ENCODE measurements at regions not wholly inside any gene's neighbourhood (a gene's known extent, or its start where the extent isn't known, plus 50 kb on each side); places are given as distances from the start of the nearest gene placed in this dataset.

- Histone ChIP-seq H3K4me3 (ENCODE audit: low read length) (no peak overlapping the region), H3K27me3 (ENCODE audit: control insufficient read depth, insufficient read depth) (no peaks in the 10 kb centered on the region), H3K4me1 (ENCODE audit: control insufficient read depth, insufficient read depth, low read length) (no peaks in the 10 kb centered on the region), H3K27ac (ENCODE audit: low read length) (no peak overlapping the region), H3K9me3 (ENCODE audit: control insufficient read depth, low read length) (no peaks in the 10 kb centered on the region)
- intact Hi-C loops (cut with DNase I), result no loop called here
- ATAC-seq (no peak), DNase-seq (no peak)
- 84% methylated on average over 7 of the region's 7 CpGs for WGBS
These were observed 52.9 kb upstream of the CITED4 start for GRCh38 chr1:40914927-40915569.

GRCh38 chr1:40915581-40915980 lies 53.4 kb upstream of the CITED4 start:
- WGBS, result 95% methylated on average over 10 of the region's 10 CpGs
- Histone ChIP-seq H3K27ac (ENCODE audit: low read length) (no peak overlapping the region), H3K27me3 (ENCODE audit: control insufficient read depth, insufficient read depth) (no peaks in the 10 kb centered on the region), H3K4me3 (ENCODE audit: low read length) (no peak overlapping the region), H3K4me1 (ENCODE audit: control insufficient read depth, insufficient read depth, low read length) (no peaks in the 10 kb centered on the region), H3K9me3 (ENCODE audit: control insufficient read depth, low read length) (no peaks in the 10 kb centered on the region)
- no peak for DNase-seq
- intact Hi-C loops (cut with DNase I), result no loop called here
- no peak for ATAC-seq

GRCh38 chr1:40917995-40918711 lies 56.0 kb upstream of the CITED4 start:
- no peak for DNase-seq
- Histone ChIP-seq H3K27ac (ENCODE audit: low read length) (no peak overlapping the region), H3K27me3 (ENCODE audit: control insufficient read depth, insufficient read depth) (no peaks in the 10 kb centered on the region), H3K9me3 (ENCODE audit: control insufficient read depth, low read length) (no peaks in the 10 kb centered on the region), H3K4me3 (ENCODE audit: low read length) (no peak overlapping the region), H3K4me1 (ENCODE audit: control insufficient read depth, insufficient read depth, low read length) (no peaks in the 10 kb centered on the region)
- WGBS, result 74% methylated on average over 6 of the region's 6 CpGs
- intact Hi-C loops (cut with DNase I), result no loop called here
- no peak for ATAC-seq

- Histone ChIP-seq H3K4me1 (ENCODE audit: control insufficient read depth, insufficient read depth, low read length) (no peaks in the 10 kb centered on the region), H3K27me3 (ENCODE audit: control insufficient read depth, insufficient read depth) (no peaks in the 10 kb centered on the region), H3K27ac (ENCODE audit: low read length) (no peak overlapping the region), H3K9me3 (ENCODE audit: control insufficient read depth, low read length) (no peaks in the 10 kb centered on the region), H3K4me3 (ENCODE audit: low read length) (no peak overlapping the region)
- DNase-seq (no peak), ATAC-seq (no peak)
- WGBS, result 72% methylated on average over 12 of the region's 12 CpGs
- intact Hi-C loops (cut with DNase I), result no loop called here
These were observed 57.4 kb upstream of the CITED4 start for GRCh38 chr1:40919475-40920011.

- ATAC-seq (no peak), DNase-seq (no peak)
- no peaks in the 10 kb centered on the region for H3K9me3 ChIP-seq (ENCODE audit: control insufficient read depth, low read length)
- intact Hi-C loops (cut with DNase I), result no loop called here
- WGBS, result 85% methylated on average over 4 of the region's 4 CpGs
- H3K27me3 ChIP-seq (ENCODE audit: control insufficient read depth, insufficient read depth), result no peaks in the 10 kb centered on the region
- H3K4me1 ChIP-seq (ENCODE audit: control insufficient read depth, insufficient read depth, low read length), result no peaks in the 10 kb centered on the region
- H3K4me3 ChIP-seq (ENCODE audit: low read length), result no peak overlapping the region
- H3K27ac ChIP-seq (ENCODE audit: low read length), result no peak overlapping the region
These were observed 58.0 kb upstream of the CTPS1 start for GRCh38 chr1:40921522-40921921.

- H3K27me3 ChIP-seq (ENCODE audit: control insufficient read depth, insufficient read depth), result no peaks in the 10 kb centered on the region
- H3K4me3 ChIP-seq (ENCODE audit: low read length), result no peak overlapping the region
- ATAC-seq (no peak), DNase-seq (no peak)
- WGBS, result 91% methylated on average over 3 of the region's 3 CpGs
- no peak overlapping the region for H3K27ac ChIP-seq (ENCODE audit: low read length)
- intact Hi-C loops (cut with DNase I), result no loop called here
- H3K9me3 ChIP-seq (ENCODE audit: control insufficient read depth, low read length), result no peaks in the 10 kb centered on the region
- H3K4me1 ChIP-seq (ENCODE audit: control insufficient read depth, insufficient read depth, low read length), result no peaks in the 10 kb centered on the region
These were observed 57.4 kb upstream of the CTPS1 start for GRCh38 chr1:40921981-40922677.

GRCh38 chr1:40922969-40923368 lies 56.5 kb upstream of the CTPS1 start:
- WGBS, result 78% methylated on average over 11 of the region's 11 CpGs
- Histone ChIP-seq H3K27me3 (ENCODE audit: control insufficient read depth, insufficient read depth) (no peaks in the 10 kb centered on the region), H3K27ac (ENCODE audit: low read length) (no peak overlapping the region), H3K9me3 (ENCODE audit: control insufficient read depth, low read length) (no peaks in the 10 kb centered on the region), H3K4me3 (ENCODE audit: low read length) (no peak overlapping the region), H3K4me1 (ENCODE audit: control insufficient read depth, insufficient read depth, low read length) (no peaks in the 10 kb centered on the region)
- ATAC-seq, result peak in 1 of 2 donors; percentile 10
- intact Hi-C loops (cut with DNase I), result no loop called here
- no peak for DNase-seq

GRCh38 chr1:40923511-40924020 lies 55.9 kb upstream of the CTPS1 start:
- H3K27me3 ChIP-seq (ENCODE audit: control insufficient read depth, insufficient read depth), result no peaks in the 10 kb centered on the region
- ATAC-seq (no peak), DNase-seq (no peak)
- no peak overlapping the region for H3K4me3 ChIP-seq (ENCODE audit: low read length)
- no peaks in the 10 kb centered on the region for H3K9me3 ChIP-seq (ENCODE audit: control insufficient read depth, low read length)
- no peaks in the 10 kb centered on the region for H3K4me1 ChIP-seq (ENCODE audit: control insufficient read depth, insufficient read depth, low read length)
- no peak overlapping the region for H3K27ac ChIP-seq (ENCODE audit: low read length)
- intact Hi-C loops (cut with DNase I), result no loop called here
- 91% methylated on average over 3 of the region's 3 CpGs for WGBS

GRCh38 chr1:40924767-40925166 lies 54.7 kb upstream of the CTPS1 start:
- no peaks in the 10 kb centered on the region for H3K27me3 ChIP-seq (ENCODE audit: control insufficient read depth, insufficient read depth)
- DNase-seq, result no peak
- no peak for ATAC-seq
- intact Hi-C loops (cut with DNase I), result no loop called here
- no peak overlapping the region for H3K4me3 ChIP-seq (ENCODE audit: low read length)
- no peaks in the 10 kb centered on the region for H3K9me3 ChIP-seq (ENCODE audit: control insufficient read depth, low read length)
- no peaks in the 10 kb centered on the region for H3K4me1 ChIP-seq (ENCODE audit: control insufficient read depth, insufficient read depth, low read length)
- H3K27ac ChIP-seq (ENCODE audit: low read length), result no peak overlapping the region
- 92% methylated on average over 5 of the region's 5 CpGs for WGBS

- WGBS, result 85% methylated on average over 5 of the region's 5 CpGs
- H3K4me3 ChIP-seq (ENCODE audit: low read length), result no peak overlapping the region
- no peaks in the 10 kb centered on the region for H3K9me3 ChIP-seq (ENCODE audit: control insufficient read depth, low read length)
- no peaks in the 10 kb centered on the region for H3K27me3 ChIP-seq (ENCODE audit: control insufficient read depth, insufficient read depth)
- no peak overlapping the region for H3K27ac ChIP-seq (ENCODE audit: low read length)
- ATAC-seq (no peak), DNase-seq (no peak)
- intact Hi-C loops (cut with DNase I), result no loop called here
- H3K4me1 ChIP-seq (ENCODE audit: control insufficient read depth, insufficient read depth, low read length), result no peaks in the 10 kb centered on the region
These were observed 53.6 kb upstream of the CTPS1 start for GRCh38 chr1:40925834-40926410.

GRCh38 chr1:40926441-40926840 lies 53.1 kb upstream of the CTPS1 start:
- intact Hi-C loops (cut with DNase I), result no loop called here
- no peaks in the 10 kb centered on the region for H3K4me1 ChIP-seq (ENCODE audit: control insufficient read depth, insufficient read depth, low read length)
- H3K4me3 ChIP-seq (ENCODE audit: low read length), result no peak overlapping the region
- WGBS, result 83% methylated on average over 6 of the region's 6 CpGs
- H3K27ac ChIP-seq (ENCODE audit: low read length), result no peak overlapping the region
- DNase-seq, result no peak
- no peak for ATAC-seq
- H3K27me3 ChIP-seq (ENCODE audit: control insufficient read depth, insufficient read depth), result no peaks in the 10 kb centered on the region
- no peaks in the 10 kb centered on the region for H3K9me3 ChIP-seq (ENCODE audit: control insufficient read depth, low read length)
